T-helper 2 cell treated with Interferon-gamma antibody and Interleukin-4, amounts not matched to agents 5 μg/mL and 100 μg/mL, for 36 hours (primary cell): ENCODE measurements at regions not wholly inside any gene's neighbourhood (a gene's known extent, or its start where the extent isn't known, plus 50 kb on each side); places are given as distances from the start of the nearest gene placed in this dataset.
"Not testable (repeated sequence)": the region's sequence is repeated elsewhere in the genome, so short reads cannot be mapped to it uniquely, and the experiment has no call there.

ENCODE experiments used
- DNase-seq: peaks from one replicate; pipeline ENCODE4 v3.0.0; 2021; ENCODE audit warnings: low spot score
- H3K27ac Mint-ChIP-seq: one replicate; pipeline ENCODE4 v1.8.0; 2021; ENCODE audit warnings: mild to moderate bottlenecking, mixed read lengths
- H3K27me3 Mint-ChIP-seq: one replicate; pipeline ENCODE4 v1.8.0; 2021; ENCODE audit warnings: low read depth, mixed read lengths
- H3K36me3 Mint-ChIP-seq: one replicate; pipeline ENCODE4 v1.8.0; 2021; ENCODE audit warnings: low read depth, mixed read lengths
- H3K4me1 Mint-ChIP-seq: one replicate; pipeline ENCODE4 v1.8.0; 2021; ENCODE audit warnings: low read depth, mixed read lengths
- H3K4me3 Mint-ChIP-seq: one replicate; pipeline ENCODE4 v1.8.0; 2022; ENCODE audit warnings: mild to moderate bottlenecking, moderate library complexity, mixed read lengths
- H3K9me3 Mint-ChIP-seq: one replicate; pipeline ENCODE4 v1.8.0; 2021; ENCODE audit warnings: mixed read lengths

DNA sequence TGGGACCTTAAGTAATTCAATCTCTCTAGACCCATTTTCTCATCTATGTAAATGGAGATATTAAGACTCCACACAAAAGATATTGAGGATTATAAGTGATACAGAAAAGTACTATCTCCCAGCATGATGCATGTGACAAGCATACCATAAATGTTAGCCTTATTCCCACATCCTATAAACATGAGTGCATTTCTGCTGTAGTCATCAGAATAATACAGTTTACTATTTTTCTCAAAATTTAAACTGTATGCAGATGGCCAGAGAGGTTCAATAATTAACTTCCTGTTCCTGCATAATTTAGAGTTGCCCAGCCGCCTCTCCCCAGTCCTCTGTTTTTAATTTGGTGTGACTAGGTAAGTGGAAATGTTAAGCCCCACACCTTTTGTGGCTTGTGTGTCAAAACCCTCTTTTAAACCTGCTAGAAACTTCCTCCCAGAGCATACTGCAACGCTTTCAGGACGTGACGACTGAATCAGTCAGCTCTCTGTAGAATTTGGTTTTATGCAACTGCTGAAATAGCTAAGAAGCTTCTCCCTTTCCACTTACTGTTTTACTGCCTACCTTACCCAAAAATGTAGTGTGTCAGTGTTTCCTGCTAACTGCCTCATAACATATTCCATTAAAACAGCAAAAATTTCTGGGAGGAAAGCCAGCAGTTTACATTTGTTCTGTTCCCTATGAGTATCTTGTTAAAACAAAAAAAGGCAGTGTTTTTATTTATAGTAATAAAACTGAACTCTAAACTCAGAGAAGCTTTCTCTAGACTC is 1037.9 kb downstream of the EPHA3 start:
- H3K4me1 Mint-ChIP-seq, result no peaks in the 10 kb centered on the region
- no peaks in the 10 kb centered on the region for H3K36me3 Mint-ChIP-seq
- H3K27me3 Mint-ChIP-seq, result no peaks in the 10 kb centered on the region
- no peak overlapping the region for H3K27ac Mint-ChIP-seq
- no peak for DNase-seq
- no peak overlapping the region for H3K4me3 Mint-ChIP-seq
- peaks cover 20% of the 10 kb centered on the region for H3K9me3 Mint-ChIP-seq

GRCh38 chr3:90180096-90180495 is 1072.7 kb downstream of the EPHA3 start:
- no peaks in the 10 kb centered on the region for H3K27me3 Mint-ChIP-seq
- DNase-seq, result no peak
- H3K4me3 Mint-ChIP-seq, result no peak overlapping the region
- no peak overlapping the region for H3K27ac Mint-ChIP-seq
- H3K4me1 Mint-ChIP-seq, result no peaks in the 10 kb centered on the region
- H3K36me3 Mint-ChIP-seq, result no peaks in the 10 kb centered on the region
- H3K9me3 Mint-ChIP-seq, result peaks cover 9% of the 10 kb centered on the region

GRCh38 chr3:90180543-90180942 is 1073.1 kb downstream of the EPHA3 start:
- H3K4me1 Mint-ChIP-seq, result no peaks in the 10 kb centered on the region
- H3K27me3 Mint-ChIP-seq, result no peaks in the 10 kb centered on the region
- no peak overlapping the region for H3K27ac Mint-ChIP-seq
- no peaks in the 10 kb centered on the region for H3K36me3 Mint-ChIP-seq
- no peak for DNase-seq
- H3K9me3 Mint-ChIP-seq, result peaks cover 9% of the 10 kb centered on the region
- H3K4me3 Mint-ChIP-seq, result no peak overlapping the region

DNA sequence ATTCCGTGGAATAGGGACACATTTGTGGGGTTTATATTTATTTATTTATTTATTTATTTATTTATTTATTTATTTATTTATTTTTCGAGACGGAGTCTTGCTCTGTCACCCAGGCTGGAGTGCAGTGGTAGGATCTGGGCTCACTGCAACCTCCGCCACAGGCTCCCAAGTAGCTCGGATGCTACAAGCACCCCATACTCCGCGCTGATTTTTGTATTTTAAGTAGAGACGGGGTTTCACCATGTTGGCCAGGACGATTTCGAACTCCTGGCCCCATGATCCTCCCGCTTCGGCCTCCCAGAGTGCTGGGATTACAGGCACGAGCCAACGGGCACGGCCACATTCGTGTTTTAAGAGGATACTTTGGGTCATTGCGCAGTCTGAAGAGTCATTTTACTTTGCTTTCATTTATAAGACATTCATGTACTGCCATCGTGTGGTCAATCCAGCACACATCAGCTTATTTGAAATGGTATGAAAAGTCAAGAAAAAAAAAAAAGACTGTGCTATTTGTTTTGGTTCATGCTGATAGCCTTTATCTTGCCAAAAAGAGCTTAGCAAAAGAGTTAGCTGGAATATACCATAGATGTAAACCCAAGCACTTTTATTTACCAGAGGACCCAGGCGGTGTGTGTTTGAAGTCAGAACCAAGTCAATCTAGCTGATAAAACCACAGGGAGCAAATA is 1075.0 kb downstream of the EPHA3 start:
- not testable (repeated sequence) for H3K36me3 Mint-ChIP-seq, H3K4me1 Mint-ChIP-seq, H3K27ac Mint-ChIP-seq, H3K27me3 Mint-ChIP-seq, DNase-seq, H3K9me3 Mint-ChIP-seq, H3K4me3 Mint-ChIP-seq

- Mint-ChIP-seq H3K4me3 (no peak overlapping the region), H3K27ac (no peak overlapping the region), H3K4me1 (no peaks in the 10 kb centered on the region), H3K27me3 (no peaks in the 10 kb centered on the region), H3K9me3 (peaks cover 9% of the 10 kb centered on the region), H3K36me3 (no peaks in the 10 kb centered on the region)
- DNase-seq, result no peak
Observed at GRCh38 chr3:90184861-90185260, 1077.4 kb downstream of the EPHA3 start.

- peaks cover 35% of the 10 kb centered on the region for H3K9me3 Mint-ChIP-seq
- H3K27me3 Mint-ChIP-seq, H3K4me1 Mint-ChIP-seq, H3K4me3 Mint-ChIP-seq, DNase-seq, H3K27ac Mint-ChIP-seq, H3K36me3 Mint-ChIP-seq: not testable (repeated sequence)
Observed at GRCh38 chr3:90197383-90197782, 1090.0 kb downstream of the EPHA3 start.

- H3K27ac Mint-ChIP-seq, result not testable (repeated sequence)
Observed at GRCh38 chr3:90202931-90203330, 1095.5 kb downstream of the EPHA3 start.

GRCh38 chr3:90206482-90206881 is 1099.1 kb downstream of the EPHA3 start:
- not testable (repeated sequence) for H3K27ac Mint-ChIP-seq, DNase-seq, H3K36me3 Mint-ChIP-seq, H3K27me3 Mint-ChIP-seq, H3K4me3 Mint-ChIP-seq, H3K4me1 Mint-ChIP-seq
- peaks cover 33% of the 10 kb centered on the region for H3K9me3 Mint-ChIP-seq

More at GRCh38 chr3:90202931-90203330, 1095.5 kb downstream of the EPHA3 start:
- H3K36me3 Mint-ChIP-seq, H3K4me3 Mint-ChIP-seq, H3K27me3 Mint-ChIP-seq, DNase-seq, H3K4me1 Mint-ChIP-seq: not testable (repeated sequence)
- H3K9me3 Mint-ChIP-seq, result peaks cover 26% of the 10 kb centered on the region

DNA sequence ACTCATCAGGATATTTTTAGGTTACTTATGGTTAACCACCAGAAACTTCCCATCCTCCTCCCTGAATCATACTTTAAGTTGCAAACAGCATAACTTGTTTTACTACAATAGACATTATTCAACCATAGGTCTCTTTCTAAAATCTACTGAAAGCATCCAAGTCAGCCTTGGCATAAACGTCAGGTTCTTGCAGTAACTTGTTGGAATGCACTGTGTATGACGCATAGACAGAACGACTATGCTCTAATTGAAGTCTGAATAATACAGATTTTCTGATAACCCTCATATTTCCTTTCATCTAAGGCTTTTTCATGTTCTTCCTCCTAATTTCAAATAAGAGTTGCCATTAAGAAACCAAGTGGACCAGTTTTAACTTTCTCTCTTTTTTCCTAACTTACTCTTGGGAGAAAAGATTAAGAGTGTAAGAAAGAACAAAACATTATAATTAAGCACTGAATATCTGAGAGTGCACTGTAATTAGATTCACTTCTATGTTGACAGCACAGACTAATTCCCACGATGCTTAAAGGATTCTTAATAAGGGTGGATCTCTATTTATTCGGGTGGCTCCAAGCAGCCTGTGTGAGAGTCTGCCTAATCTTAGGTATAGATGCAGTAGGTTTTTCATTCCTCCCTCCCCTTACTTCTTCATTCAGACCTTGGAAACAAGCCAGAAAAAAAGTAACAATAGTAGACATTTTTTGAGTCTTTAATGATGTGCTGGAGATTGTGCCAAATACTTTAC is 1100.1 kb downstream of the EPHA3 start:
- not testable (repeated sequence) for DNase-seq, H3K27ac Mint-ChIP-seq, H3K27me3 Mint-ChIP-seq, H3K4me1 Mint-ChIP-seq, H3K4me3 Mint-ChIP-seq, H3K36me3 Mint-ChIP-seq
- peaks cover 41% of the 10 kb centered on the region for H3K9me3 Mint-ChIP-seq

DNA sequence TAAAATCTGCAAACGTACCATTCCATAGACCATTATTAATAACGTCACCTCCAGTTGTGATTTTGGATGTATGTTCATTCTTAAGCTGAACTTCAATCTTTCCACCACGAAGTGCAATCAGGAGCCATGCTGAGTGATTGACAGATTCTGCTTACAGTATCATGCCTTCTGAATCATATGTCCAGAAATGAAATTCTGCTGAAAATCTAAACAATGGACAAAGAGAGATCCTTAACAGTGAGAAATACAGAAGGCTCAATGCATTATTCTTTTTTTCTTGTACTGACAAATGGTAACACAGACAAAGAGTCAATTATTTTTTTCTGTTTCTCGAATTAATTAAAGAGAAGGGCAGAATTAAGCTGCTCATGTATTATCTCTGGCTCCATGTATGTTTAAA is 1114.5 kb downstream of the EPHA3 start:
- Mint-ChIP-seq H3K9me3 (peaks cover 31% of the 10 kb centered on the region), H3K4me1 (no peaks in the 10 kb centered on the region), H3K36me3 (no peaks in the 10 kb centered on the region), H3K27ac (no peak overlapping the region), H3K27me3 (no peaks in the 10 kb centered on the region), H3K4me3 (no peak overlapping the region)
- DNase-seq, result no peak

- peaks cover 55% of the 10 kb centered on the region for H3K9me3 Mint-ChIP-seq
- no peaks in the 10 kb centered on the region for H3K27me3 Mint-ChIP-seq
- no peak for DNase-seq
- H3K27ac Mint-ChIP-seq, result no peak overlapping the region
- no peak overlapping the region for H3K4me3 Mint-ChIP-seq
- H3K4me1 Mint-ChIP-seq, result no peaks in the 10 kb centered on the region
- H3K36me3 Mint-ChIP-seq, result no peaks in the 10 kb centered on the region
Observed at GRCh38 chr3:90241481-90241880, 1134.1 kb downstream of the EPHA3 start.

DNA sequence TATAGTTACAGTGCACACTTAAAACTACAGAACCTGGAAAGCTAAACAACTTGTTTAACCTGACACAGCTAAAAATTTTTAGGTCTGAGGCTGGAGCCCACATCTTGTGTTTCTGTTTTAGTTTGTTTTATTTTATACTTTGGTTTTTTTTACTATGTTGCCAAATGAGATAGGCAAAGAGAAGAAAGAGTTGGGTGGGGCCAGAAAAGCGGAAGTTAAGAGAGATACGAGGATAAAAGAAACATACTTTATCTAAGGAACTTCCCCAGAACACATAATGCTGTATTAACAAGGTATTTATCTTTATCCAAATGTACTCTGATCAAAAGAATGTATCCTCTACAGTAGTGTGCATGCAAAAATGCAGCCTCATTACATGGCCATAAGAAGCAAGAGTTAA is 1145.7 kb downstream of the EPHA3 start:
- H3K4me1 Mint-ChIP-seq, result no peaks in the 10 kb centered on the region

DNA sequence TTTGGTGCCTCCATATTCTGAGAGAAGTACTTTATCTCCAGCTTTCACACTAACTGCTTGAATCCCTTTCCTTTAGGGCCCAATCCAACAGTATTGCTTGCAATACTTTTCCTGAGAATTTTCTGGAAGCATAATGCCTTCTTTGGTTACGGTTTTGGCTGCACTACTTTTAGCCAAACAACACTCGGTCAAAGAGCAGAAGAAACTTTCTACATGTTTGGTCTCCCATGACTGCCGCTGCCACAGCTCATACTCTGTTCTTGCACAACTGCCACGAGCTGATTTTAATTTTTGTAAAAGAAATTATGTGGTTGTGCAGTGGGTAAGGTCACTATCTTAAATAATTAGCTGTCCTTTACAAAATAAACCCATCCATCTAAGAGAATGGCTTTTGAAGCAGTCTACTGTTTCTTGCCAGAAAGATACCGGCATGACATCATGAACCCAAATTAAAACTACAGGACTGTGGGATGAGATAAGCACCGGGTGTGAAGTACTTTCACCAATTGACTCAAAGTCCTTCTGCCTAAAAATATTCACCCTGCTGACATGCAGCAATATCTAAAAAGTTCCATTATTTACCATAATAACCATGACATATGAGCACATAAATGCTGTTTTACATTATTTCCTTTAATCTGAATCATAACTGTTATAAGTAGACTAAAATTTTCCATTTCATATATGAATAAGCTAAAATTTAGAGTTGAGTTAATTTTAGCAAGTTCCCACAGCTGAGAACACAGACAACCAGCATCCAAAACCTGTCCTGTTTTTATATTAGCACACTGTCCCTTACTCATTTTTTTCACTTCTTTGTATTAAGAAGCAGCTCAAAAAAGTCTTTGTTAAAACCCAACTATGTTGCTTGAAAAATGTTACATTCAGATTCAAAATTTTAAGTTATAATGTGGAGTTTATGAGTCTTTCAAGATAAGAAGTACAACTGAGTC is 1154.3 kb downstream of the EPHA3 start:
- no peaks in the 10 kb centered on the region for H3K27me3 Mint-ChIP-seq
- no peaks in the 10 kb centered on the region for H3K4me1 Mint-ChIP-seq
- H3K27ac Mint-ChIP-seq, result no peak overlapping the region
- no peak overlapping the region for H3K4me3 Mint-ChIP-seq
- DNase-seq, result no peak
- no peaks in the 10 kb centered on the region for H3K36me3 Mint-ChIP-seq
- H3K9me3 Mint-ChIP-seq, result peaks cover 45% of the 10 kb centered on the region

More for the DNA sequence above, 1145.7 kb downstream of the EPHA3 start:
- H3K27me3 Mint-ChIP-seq, result no peaks in the 10 kb centered on the region
- no peak for DNase-seq
- no peak overlapping the region for H3K4me3 Mint-ChIP-seq
- H3K27ac Mint-ChIP-seq, result no peak overlapping the region
- peaks cover 27% of the 10 kb centered on the region for H3K9me3 Mint-ChIP-seq
- no peaks in the 10 kb centered on the region for H3K36me3 Mint-ChIP-seq
